NCI-H2196 treated with DMSO at 0.1 percent for 48 hours (cell line): ENCODE measurements at regions not wholly inside any gene's neighbourhood (a gene's known extent, or its start where the extent isn't known, plus 50 kb on each side); places are given as distances from the start of the nearest gene placed in this dataset.
"Not testable (repeated sequence)": the region's sequence is repeated elsewhere in the genome, so short reads cannot be mapped to it uniquely, and the experiment has no call there.

Source experiments
- DNase-seq: peaks from one replicate; lab custom pipeline; 2025; ENCODE audit not compliant: unreplicated experiment; lab: John Stamatoyannopoulos, UW

DNA sequence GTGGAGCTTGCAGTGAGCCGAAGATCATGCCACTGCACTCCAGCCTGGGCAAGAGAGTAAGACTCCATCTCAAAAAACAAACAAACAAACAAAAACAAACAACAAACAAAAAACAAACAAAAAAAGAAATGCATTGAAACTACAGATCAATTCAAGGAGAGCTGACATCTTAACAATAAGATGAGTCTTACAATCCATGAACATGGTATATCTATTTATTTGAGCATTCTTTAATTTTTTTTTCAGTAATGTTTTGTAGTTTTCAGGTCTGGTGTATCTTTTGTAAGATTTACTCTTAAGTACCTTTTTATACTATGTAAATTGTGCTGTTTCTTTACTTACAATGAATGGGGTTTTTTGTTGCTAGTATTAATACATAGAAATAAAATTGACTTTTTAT lies 140.1 kb upstream of the DAPK1 start:
- no peak for DNase-seq

DNA sequence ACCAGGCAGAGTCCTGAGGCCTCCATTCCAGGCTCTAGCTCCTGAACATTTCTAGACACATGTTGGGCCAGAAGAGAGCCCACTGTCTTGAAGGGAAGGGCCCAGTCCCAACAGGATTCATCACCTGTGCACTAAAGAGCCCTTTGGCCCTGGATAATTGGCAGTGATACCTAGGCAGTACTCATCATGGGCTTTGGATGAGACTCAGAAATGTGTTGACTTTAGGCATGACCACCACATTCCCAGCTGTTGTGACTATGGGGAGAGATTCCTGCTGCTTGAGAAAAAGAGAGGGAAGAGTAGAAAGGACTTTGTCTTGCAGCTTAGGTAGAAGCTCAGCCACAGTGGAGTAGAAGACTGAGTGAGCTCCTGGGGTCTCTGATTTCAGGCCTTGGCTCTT lies 138.4 kb upstream of the DAPK1 start:
- no peak for DNase-seq

DNA sequence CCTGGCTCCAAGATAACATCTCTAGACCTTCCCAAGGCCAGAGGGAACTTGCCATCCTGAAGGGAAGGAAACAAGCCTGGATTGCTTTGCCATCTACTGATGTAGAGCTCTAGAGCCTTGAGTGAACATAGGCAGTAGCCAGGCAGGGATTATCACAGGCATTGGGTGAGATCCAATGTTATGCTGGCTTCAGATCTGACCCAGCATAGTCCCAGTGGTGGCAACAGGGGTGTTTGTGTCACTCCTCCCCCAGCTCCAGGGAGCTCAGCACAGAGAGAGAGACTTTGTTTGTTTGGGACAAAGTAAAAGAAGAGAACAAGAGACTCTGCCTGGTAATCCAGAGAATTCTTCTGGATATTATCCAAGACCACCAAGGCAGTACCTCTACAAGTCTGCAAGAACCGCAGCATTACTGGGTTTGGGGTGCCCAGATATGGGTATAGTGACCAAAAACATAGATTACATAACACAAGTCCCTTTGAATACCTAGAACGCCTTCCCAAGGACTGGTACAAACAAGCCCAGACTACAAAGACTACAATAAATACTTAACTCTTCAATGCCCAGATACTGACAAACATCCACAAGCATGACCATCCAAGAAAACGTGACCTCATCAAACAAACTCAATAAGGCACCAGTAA lies 137.6 kb upstream of the DAPK1 start:
- no peak for DNase-seq

DNA sequence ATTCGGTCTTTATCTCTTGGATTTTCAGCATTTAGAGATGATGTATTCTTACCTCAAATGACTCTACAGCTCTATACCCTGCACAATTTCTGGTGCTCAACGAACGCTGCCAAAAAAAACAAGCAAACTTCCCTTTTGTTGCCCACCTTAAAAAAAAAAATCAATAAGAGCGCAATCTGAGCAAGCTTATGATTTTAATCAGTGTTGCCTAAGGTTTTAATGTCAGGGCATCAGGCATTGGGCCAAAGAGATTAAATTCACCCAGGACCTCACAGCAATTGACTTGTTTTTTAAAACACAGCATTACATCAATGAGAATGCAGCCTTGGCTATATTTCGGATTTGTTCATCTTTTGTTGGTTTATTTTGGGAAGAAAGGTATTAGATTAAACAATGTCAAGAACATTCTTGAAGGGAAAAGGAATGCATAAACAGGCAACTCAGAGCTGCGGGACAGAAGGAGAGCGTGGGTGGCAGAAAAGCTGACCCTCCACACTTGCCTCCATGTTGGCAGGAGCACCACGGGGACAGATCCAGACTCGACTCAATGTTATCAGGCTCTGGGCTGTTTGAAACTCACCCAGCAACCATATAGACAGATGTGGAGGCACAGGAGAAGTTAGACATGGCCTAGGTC lies 127.5 kb upstream of the DAPK1 start:
- DNase-seq: no peak

DNA sequence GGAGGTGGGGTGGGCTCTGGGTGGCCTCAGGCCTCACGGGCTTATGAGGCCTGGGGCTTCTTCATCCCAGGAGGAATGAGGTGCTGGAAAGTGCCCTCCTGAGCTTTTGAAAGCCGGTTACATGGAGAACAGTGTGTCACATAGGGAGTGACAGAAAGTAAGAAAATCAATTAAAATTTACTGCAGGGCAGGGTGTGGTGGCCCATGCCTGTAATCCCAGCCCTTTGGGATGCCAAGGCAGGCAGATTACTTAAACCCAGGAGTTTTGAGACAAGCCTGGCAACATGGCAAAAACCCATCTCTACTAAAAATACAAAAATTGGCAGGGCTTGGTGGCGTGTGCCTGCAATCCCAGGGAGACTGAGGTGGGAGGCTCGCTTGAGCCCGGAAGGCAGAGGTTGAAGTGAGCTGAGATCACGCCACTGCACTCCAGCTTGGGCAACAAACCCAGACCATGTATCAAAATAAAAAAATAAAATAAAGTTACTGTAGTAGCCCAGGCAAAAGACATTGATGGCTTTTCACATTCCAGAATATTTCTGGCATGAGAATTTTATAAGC lies 125.8 kb upstream of the DAPK1 start:
- DNase-seq: no peak

DNA sequence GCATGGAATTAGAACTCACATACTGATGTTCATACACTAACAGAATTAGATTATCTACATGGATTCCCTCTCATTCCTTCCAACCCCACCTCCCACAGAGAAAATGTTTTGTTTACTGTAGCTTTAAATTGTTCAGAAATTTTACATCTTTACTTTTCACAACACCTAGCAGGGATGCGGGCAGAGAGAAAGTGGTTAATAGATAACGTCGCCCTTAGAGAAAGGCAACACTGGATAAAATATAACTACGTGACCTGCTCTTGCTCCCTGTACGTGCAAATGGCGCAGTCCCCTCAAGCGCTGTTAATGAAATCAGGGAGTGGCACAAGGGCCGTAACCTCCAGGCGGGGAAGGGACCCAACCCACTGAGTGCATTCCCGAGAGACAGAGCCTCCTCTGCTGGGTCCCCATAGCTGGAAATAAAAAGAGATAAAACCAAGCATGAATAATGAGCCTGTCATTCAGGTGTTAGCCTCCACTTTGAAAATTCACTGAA lies 125.3 kb upstream of the DAPK1 start:
- DNase-seq: no peak

DNA sequence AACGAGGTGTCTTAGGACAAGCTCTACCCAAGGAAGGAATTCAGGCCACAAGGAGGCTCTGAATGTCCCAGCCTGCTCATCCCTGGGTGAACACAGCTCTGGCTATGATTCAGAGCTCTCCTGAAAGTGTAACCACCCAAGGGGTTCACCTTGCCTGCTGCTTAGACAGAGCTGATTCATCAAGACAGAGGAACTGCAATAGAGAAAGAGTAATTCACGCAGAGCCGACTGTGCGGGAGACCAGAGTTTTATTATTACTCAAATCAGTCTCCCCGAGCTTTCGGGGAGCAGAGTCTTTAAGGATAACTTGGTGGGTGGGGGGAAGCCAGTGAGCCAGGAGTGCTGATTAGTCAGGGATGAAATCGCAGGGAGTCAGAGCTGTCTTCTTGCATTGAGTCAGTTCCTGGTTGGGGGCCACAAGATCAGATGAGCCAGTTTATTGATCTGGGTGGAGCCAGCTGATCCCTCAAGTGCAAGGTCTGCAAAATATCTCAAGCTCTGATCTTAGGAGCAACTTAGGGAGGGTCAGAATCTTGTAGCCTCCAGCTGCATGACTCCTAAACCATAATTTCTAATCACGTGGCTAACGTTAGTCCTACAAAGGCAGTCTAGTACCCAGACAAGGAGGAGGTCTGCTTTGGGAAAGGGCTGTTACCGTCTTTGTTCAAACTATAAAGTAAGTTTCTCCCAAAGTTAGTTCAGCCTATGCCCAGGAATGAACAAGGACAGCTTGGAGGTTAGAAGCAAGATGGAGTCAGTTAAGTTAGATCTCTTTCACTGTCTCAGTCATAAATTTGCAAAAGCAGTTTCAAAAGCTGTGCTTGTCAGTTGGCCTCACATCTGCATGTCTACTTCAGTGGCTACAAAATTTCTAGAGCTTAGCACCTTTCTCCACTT lies 123.4 kb upstream of the DAPK1 start:
- not testable (repeated sequence) for DNase-seq

DNA sequence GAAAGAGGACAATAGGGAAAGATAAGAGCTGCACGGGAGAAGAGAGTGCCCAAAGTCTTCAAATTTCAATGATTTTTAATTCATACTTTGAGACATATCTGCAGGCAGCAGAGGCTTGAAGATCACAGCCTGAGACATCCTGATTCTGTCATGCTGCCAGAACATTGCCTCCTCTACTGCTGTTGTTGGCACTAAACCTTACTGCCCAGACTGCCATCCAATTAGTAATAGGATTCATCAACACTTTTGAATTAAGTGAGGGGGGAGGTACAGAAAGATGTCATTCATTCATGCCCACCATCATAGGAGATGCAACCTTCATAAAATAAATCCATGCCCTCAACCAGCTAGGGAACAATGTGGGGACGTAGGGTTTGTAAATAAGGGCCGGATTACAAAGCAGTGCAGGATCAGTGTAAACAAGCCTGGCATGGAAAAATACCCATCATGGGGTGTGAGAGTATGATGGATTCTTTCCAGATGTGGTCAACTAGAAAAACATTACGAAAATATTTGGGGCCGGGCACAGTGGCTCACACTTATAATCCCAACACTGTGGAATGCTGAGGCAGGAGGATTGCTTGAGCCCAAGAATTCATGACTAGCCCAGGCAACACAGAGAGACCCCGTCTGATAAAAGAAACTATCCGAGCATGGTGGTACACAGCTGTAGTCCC lies 122.1 kb upstream of the DAPK1 start:
- DNase-seq: no peak

DNA sequence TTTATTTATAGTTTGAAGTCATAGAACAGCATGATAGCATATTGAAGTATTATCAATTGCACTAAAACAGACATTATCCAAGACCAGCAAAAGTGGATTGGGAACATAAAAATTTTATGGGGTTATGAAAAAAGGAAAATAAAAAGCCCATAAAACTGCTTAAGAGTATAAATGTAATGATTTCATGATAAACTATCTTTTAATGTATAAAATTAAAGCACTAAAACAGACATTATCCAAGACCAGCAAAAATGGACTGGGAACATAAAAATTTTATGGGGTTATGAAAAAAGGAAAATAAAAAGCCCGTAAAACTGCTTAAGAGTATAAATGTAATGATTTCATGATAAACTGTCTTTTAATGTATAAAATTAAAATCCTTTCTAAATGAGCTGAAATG lies 119.0 kb upstream of the DAPK1 start:
- DNase-seq: no peak

DNA sequence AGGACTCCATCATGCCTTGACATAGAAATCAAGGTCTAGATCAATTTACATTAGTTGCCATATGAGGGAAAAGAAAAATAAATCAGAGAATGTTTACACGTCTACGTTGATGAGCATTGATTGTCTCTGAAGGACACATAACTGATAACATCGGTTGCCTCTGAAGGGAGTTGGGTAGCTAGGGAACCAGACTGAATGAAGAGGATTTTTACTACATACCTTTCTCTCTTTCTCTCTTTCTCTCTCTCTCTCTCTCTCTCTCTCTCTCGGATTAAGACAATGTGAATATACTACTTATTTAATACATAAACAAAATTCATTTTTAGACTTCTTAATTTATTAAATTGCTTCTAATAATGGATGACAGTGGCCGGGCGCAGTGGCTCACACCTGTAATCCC lies 118.4 kb upstream of the DAPK1 start:
- DNase-seq: no peak

DNA sequence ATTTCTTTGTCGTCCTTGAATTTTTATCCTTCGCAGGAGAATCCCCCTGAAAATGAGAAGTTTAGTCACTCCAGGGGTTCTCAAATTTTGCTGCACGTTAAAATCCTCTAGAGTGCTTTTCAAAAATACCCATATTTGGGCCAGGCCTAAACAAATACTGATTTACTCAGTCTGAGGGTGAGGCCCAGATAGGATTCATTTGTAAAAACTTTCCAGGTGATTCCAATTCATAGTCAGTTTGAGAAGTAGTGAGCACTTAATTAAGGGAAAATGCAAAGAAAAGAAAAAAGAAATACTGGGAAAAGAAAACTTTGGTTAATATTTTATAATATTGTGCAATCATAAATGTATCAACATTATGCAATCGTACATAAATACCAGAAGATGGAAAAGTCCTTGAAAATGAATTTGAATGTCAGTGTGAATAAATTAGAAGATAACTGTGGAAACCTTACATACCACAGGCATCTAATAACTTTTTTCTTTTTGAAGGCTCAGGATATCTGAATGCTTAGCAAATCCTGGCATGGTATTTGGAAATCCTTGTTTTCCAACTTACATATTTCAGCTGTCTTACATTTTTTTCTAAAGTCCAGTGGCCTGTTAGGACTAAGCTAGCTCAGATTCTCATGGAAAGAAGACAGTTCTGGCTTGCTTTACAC lies 116.5 kb upstream of the DAPK1 start:
- DNase-seq: no peak

DNA sequence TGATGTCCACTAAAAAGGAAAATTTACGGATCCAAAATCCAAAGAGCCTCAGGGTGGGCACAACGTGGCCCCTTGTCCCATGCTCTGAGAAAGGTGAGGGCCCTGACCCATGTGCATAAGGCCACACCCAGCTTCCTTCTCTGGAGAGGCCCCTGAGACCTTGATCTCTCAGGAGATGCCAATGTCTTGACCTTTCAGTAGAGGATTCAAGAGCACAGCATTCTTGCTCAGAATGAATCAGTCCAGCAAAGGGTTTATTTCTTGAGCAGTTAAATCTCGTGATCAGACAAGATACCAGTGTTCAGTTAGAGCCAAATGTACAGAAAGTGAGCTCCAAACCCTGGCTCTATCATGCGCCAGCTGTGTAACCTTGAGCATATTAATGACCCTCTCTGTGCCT lies 115.9 kb upstream of the DAPK1 start:
- no peak for DNase-seq

DNA sequence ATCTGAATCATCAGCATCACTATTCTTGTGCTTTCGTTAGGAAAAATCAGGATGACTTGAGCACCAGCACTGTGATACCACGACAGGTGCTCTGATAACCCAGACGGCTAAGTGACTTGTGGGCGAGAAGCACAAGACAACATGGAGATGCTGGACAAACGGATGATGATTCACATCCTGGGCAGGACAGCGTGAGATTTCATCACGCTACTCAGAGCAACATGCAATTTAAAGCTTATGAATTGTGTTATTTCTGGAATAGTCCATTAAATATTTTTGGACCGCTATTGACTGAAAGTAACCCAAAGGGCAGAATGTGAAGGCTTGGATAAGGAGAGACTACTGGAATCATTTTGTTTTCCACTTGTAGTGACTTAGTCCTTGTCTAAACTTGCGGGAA lies 114.8 kb upstream of the DAPK1 start:
- no peak for DNase-seq

DNA sequence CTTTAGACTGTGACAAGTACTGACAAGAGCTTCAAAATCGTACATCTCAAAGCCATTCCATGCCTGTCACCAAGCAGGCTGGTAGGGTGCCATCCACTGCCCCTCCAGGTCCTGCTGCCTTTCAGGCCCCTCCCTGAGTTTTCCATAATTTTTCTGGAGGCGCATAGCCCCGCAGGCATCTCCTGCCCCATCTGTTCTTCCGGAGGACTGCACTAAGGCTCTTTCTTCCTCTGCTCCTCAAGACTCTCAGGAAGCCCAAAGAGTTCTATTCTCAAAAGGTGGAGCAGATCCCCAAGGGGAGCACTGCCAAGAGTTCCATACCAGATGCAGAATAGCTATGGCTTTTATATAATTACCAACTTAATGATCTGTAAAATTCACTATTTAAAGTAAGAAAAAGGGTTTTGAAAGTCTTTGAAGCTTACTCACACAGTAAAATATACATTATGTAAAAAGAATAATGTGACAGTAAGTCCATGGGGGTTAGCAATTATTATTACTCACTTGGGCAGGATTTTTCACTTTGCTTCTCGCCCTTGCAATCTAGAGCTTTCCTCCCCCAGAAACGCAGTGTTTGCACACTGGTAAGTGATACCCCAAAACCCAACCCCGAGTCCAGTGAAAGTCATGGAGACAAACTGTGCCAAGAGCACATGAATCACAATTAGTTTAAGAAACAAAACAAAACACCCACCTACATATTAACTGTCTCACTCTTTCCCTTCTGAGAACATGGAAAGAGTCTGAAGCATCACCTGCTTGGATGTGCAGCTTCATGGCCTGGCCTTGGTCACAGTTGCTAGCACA lies 114.1 kb upstream of the DAPK1 start:
- DNase-seq: no peak

DNA sequence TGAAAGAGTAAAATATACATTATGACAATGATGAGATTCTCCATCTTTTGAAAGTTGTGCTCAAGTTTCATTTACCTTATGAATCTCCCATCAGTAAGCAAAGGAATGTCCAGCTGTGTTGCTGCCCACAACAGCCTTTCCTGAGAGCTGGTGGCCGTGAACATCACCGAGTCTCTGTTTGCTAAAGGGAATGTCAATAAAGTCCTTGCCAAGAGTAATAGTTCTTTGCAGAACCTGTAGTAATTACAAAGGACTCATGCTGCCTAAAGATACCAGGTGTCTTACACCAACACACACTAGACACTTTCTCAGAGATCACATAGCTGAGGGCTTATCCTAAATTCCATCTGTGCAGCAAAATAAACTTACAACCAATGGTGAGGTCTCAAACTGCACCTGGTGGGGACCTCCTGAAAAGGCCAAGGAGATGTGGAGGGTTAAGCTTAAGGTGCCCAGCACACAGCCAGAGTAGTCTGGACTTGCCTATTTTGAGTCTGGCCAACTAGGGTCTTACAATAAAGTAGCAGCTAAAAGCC lies 111.1 kb upstream of the DAPK1 start:
- no peak for DNase-seq

DNA sequence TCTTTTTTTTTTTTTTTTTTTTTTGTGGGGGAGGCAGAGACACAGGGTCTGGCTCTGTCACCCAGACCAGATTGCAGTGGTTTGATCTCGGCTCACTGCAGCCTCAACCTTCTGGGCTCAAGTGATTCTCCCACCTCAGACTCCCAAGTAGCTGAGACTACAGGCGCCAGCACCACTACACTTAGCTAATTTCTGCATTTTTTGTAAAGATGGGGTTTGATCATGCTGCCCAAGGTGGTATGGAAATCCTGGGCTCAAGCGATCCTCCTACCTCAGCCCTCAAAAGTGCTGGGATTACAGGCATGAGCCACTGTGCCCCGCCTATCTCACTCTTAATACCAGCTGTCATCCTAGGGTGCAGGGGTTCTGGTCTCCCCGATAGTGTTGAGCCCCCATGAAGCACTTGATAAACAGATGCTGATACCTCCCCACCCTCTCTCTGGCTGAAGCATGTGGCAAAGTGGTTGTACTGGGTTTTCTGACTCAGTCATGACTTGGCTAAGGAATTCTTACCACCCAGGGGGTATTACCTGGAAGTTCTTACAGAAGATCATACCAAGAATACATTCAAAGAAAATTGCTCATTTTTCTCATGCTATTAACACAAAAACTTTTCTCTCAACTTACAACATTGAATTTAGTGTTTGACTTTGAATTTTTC lies 110.2 kb upstream of the DAPK1 start:
- DNase-seq: no peak

DNA sequence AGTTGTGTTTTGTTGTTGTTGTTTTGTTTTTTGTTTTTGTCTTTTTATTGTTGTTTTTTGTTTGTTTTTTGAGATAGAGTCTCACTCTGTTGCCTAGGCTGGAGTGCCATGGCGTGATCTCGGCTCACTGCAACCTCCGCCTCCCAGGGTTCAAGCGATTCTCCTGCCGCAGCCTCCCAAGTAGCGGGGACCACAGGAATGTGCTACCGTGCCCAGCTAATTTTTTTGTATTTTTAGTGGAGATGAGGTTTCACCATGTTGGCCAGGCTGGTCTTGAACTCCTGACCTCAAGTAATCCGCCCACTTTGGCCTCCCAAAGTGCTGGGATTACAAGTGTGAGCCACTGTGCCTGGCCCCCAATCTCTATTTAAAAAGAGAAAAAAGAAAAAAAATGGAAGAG lies 109.0 kb upstream of the DAPK1 start:
- not testable (repeated sequence) for DNase-seq

DNA sequence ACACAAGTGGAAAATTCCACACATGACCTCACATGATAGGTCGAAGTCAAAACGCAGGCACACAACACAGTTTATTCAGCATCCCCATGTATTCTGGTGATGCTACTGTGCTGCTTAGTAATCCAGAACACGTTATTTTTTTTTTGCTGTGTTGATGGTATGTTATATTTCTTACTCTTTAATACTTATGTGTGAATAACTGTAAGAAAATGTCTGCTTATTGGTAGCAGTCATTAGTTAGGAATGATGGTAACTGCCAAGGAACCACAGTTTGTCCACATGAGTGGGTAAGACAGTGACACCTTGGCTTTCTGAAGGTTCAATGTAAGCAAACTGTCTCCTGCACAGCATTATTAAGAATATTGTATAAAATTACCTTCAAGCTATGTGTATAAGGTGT lies 107.7 kb upstream of the DAPK1 start:
- no peak for DNase-seq

DNA sequence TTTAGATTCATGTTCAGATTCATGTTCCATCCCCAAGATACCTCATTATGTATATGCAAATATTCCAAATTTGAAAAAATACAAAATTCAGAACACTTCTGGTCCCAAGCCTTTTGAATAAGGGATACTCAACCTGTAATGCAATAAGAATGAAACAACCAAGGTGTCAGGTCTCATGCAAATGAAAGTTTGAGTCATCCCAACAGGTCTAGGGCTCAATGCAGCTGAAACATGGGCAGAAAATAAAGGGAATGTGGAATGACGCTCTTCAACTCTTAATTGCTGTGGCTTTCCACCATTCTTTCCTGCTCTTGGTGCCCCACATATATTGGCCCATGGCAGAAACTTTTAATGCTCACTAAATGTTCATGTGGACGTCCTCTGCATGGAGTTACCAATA lies 107.3 kb upstream of the DAPK1 start:
- DNase-seq: no peak
